Esophagus squamous epithelium (tissue), 4 donors: ENCODE measurements at regions not wholly inside any gene's neighbourhood (a gene's known extent, or its start where the extent isn't known, plus 50 kb on each side); places are given as distances from the start of the nearest gene placed in this dataset.

Experiments
- CTCF ChIP-seq, 6 experiments: fragments of 450-650 bp in 4 of 6; fragments of 200-600 bp in 2 of 6; sonication (generic) in 2 of 6; IDR thresholded peaks; one replicate each; pipeline ENCODE4 v1.5.1; 2016 to 2019; ENCODE audit warnings: antibody characterized with exemption in 6 of 6, mild to moderate bottlenecking in 4 of 6, moderate library complexity in 4 of 6
- POLR2A ChIP-seq, 4 donors: fragments of 450-650 bp; IDR thresholded peaks; one replicate each; pipeline ENCODE4 v1.6.1; 2017; ENCODE audit warnings: antibody characterized with exemption in 4 of 4, mild to moderate bottlenecking in 4 of 4, moderate library complexity in 3 of 4

- no peak for TF ChIP-seq CTCF (IDR thresholded peaks at IDR 0.05)
- TF ChIP-seq POLR2A (IDR thresholded peaks at IDR 0.05): no peak
Measured at GRCh38 chr17:49911719-49912118, 57.3 kb upstream of the DLX4 start.
